8988T (cell line): ENCODE measurements at regions not wholly inside any gene's neighbourhood (a gene's known extent, or its start where the extent isn't known, plus 50 kb on each side); places are given as distances from the start of the nearest gene placed in this dataset.

Experiments
- DNase-seq: peaks from one replicate; pipeline ENCODE4 v3.0.0; 2011

- DNase-seq: no peak
These were observed 823.6 kb downstream of the DIAPH3 start for GRCh38 chr13:59340151-59340550.

DNA sequence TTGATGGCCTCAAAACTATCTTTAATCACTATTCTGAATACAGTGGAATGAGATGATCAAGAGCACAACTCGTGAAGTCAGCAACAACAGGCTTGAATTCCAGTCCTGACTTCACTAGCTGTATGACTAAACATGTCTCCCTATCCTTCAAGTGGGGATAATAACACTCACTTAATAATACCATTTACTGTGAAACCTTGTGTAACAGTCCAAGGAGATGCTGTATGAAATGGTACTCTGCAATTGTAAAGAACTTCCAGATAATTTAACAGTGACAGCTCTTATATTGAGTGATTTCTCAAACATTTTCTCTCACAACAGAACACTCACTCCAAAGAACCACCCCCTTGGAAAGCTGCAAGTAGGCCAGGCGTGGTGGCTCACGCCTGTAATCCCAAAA, 823.1 kb downstream of the DIAPH3 start:
- DNase-seq: no peak

GRCh38 chr13:59342400-59342799, 821.3 kb downstream of the DIAPH3 start:
- no peak for DNase-seq

DNA sequence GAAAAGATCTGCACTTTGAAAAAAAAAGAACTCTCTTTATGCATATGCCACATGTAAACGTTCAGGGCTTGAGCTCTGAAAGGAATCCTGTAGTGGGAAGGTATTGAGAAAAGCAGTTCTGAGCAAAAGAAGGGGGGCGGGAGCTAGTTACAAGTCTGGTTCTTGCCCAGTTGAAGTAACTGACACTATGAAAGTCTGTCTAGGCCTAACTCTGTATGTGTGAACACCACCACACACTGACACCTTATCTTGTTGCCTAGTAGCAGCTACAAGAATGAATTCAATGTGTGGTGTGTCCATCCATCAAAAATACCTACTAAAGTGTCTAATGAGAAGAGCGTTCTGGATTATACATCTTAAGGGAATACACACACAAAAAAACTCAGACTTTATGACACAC, 820.6 kb downstream of the DIAPH3 start:
- no peak for DNase-seq

DNA sequence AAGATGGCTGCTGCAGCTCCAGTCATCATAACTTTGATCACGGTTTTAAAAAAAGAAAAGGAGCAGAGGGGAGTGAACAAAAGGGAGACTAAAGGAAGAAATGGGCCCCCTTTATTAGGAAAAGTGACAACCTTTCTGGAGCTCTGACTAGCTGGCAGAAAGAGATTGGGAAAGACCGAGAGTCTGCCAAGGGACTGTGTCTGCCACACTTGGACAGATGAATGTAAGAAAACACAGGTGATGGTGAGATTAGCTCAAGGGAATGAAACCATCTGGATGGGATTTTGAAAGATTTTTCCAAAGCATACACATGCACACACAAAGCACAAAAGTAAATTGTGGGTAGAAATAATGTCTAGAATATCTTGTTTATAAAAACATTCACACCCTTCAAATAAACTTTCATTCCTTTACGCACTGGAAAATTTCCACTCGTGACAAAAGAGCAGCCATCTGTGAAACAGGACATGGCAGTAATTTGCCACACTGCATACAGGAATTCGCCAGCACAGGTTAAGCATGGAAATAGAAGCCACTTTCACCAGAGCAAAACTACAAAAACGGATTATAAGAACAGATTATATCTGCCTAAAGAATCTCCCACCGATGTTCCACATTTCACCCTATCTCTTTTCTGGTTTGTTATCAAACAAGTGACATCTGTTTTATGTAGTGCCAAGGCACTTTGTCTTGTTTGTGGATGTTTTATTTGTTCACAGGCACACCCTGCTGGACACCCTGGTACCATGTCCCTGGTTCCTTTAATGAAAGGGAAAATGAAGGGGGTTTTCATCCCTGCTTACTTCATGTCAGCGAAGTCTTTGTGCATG, 819.5 kb downstream of the DIAPH3 start:
- no peak for DNase-seq

DNA sequence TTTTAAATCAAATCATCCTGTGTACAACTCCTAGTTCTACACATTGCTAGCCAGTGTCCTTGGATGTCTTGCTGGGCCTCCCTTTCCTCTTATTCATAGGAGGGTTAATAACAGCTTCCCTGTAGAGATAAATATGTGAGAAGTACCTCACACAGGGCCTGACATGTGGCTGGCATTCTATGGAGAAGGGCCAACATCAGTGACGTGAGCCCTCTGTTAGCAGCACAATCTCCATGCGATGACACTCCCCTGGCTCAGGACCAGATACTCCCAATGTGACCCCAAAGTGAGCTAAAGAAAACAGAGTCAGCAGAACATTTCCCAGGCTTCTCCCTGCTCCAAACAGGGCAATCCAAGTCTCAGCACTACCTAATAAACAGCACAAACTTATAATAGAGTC, 818.4 kb downstream of the DIAPH3 start:
- no peak for DNase-seq

DNA sequence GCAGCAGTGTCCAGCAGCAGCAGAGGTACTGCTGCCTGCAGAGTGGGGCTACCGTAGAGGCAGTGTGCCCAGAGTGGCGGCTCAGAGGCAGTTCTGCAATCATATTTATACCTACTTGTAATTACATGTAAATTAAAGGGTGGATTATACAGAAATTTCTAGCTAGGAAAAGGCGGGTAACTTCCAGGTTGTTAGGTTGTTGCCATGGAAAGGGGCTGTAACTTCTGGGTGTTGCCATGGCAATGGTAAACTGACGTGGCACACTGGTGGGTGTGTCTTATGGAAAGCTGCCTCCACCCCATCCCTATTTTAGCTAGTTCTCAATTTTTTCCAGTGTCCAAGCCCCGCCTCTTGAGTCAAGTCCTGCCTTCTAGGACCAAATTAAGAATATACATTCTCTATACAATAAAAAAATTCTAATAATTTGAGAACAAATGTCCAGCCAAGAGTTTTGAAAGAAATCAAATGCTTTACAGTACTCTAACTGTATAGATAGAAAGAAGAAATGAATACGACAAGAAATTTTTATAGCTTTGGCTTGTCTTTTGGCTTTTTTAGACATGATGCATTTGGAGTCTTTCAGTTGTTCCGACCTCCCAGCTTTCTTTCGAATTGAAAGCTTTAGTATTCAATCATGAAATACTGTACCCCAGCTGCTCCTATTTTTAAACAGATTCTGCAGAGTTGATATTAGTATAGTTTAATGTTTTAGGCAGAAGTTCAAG, 816.6 kb downstream of the DIAPH3 start:
- DNase-seq: no peak

DNA sequence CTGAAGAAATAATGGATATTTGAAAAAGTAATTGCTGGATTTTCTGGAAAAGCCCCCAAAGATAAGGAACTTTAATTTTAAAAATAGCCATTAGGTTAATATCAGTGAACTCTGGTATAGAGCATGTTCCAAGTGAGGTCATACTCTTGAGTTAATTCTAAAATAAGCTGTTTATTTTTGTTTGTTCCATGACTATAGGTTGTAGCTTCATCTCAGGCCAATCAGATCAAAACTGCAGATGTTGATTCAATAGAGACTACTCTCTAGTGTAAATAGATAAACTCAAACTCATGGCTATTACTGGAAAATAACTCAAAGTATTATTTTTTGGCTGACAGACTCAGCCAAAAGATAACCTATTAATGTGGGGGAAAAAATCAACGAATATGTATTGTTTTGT, 815.1 kb downstream of the DIAPH3 start:
- no peak for DNase-seq

GRCh38 chr13:59352600-59352999, 811.1 kb downstream of the DIAPH3 start:
- no peak for DNase-seq

GRCh38 chr13:59354665-59355369, 808.9 kb downstream of the DIAPH3 start:
- no peak for DNase-seq

GRCh38 chr13:59356607-59357006, 807.1 kb downstream of the DIAPH3 start:
- no peak for DNase-seq

DNA sequence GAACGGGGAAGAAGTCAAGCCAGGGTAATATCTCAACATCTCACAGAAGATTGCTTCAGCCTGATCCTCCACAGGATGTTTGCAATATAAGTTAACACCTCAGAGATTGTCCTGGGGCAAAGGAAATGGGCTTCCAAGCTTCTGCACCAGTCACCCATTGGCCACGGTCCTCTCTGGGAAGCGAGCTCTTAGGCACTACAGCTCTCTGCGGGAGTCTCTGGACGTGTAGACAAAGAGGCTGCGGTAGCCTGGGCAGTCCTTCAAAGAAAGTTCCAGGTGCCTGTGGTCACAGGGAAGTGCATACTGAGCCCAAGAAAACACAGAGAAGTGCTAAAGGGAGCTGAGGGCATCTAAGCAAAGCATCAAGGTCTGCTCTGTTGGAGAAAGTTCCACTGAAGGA, 805.7 kb downstream of the DIAPH3 start:
- no peak for DNase-seq

GRCh38 chr13:59360108-59360507, 803.6 kb downstream of the DIAPH3 start:
- DNase-seq: no peak

- DNase-seq: no peak
These were observed 802.8 kb downstream of the DIAPH3 start for GRCh38 chr13:59360916-59361315.

DNA sequence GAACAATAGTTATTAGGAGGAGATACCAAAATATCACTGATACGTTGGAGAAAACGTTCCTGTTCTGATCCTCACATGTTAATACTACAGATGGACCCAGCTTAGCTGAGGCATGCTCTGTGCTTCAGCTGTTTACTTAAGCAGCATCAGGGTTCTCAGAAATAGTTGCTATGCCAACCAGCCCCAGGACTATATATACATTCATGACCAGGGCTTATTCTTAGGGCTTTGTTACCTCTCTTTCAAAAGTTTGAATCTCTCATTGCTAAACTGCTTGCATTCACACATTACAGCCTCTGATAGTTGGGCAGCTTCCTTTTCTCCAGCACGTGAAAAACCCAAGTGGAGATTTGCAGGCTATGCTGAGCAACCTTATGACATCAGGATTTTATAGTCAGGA, 800.4 kb downstream of the DIAPH3 start:
- DNase-seq: no peak

DNA sequence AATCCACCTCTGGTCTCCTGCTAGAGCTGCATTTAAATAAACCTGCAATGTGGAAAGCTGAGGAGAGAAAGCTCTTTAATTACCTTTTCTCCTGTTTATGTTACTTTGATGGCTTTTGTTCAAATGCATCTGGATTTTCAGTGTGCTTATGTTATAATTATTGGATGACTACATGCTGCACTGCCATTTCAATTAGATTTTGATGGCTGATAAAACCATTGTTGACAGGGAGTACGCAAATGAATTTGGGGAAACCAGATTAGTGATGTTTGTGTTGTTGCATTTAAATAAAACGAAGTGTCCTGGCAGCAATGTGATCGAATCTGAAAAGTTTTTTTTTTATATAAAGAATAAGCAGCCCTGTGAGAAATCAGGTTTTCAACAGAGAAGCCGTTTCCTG, 799.8 kb downstream of the DIAPH3 start:
- DNase-seq: no peak

DNA sequence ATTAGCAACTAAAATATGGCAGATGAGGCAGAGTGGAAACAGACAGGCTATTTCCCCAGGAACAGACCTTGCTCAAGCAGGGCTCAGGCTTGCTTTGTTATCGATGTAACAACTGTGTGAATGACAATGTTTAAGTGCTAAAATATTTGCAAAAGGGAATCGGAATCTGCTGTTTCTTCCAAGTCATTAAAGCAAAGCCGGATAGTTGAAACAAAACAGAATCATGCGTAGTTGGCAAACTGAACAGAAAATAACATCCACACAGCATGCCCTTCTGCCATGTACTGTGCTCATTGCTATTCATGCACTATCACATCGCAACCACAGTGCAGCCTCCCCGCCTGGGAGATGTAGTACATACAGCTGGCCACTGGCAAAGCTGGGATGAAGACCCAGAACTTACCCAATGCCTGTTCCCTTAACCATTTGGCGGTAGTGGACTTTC, 799.1 kb downstream of the DIAPH3 start:
- no peak for DNase-seq

DNA sequence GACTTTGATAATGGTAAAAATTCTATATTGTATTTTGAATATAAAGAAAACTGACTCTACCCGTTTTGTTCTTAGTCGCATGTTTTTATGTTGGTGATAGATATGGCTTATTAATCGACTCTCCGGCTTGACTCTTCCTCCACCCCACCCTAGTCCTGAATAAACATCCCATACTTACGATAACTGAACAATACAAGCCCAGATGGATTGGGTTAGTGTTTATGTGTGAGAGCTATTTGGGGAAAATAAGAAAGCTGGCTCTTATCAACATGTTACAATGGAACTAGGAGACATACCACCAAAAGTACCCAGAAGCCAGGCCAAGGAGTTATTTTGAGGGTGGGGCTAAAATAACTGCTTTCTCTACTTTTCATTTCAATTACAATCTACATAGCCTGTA, 796.3 kb downstream of the DIAPH3 start:
- DNase-seq: no peak

- DNase-seq: no peak
These were observed 795.8 kb downstream of the DIAPH3 start for GRCh38 chr13:59367904-59368303.

DNA sequence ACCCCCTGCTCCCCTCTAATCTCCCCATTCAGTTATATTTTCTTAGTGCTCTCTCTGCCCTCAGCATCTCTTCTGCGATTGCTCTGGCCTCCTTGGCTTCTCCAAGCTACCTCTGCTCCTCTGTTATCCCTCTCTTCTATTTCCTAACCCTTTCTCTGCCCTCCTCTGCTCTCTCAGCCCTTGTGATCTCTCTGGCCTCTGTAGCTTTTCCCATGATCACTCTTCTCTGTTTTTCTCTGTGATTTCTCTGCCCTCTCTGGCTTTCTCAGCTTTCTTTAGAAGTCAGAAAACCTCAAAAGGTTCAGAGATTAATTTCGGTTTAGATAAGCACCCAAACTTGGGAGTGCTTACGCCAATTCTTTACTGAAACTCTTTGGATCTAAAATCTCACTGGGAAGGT, 795.0 kb downstream of the DIAPH3 start:
- DNase-seq: no peak

DNA sequence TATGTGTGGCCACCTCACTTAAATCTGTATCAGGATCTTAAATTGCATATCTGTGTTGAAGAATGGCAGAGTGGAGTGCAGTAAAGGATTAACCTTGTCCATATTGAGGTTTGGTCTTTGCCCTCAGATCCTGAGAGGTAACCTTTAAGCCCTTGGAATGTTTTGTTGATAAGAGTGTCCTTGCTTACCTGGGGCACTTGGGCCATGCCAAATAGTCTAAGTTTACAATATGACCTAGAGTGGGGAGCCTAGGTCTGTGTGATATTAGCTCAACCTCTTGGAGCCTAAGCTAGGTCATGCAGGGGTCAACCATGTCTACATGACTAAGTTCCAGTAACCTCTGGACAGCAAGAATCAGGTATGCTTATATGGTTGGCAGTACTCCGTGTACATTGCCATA, 792.5 kb downstream of the DIAPH3 start:
- no peak for DNase-seq

GRCh38 chr13:59373341-59373740, 790.4 kb downstream of the DIAPH3 start:
- no peak for DNase-seq

GRCh38 chr13:59374691-59375090, 789.0 kb downstream of the DIAPH3 start:
- no peak for DNase-seq

GRCh38 chr13:59384154-59384553, 779.6 kb downstream of the DIAPH3 start:
- DNase-seq: no peak
